Cardiac fibroblast (primary cell): ENCODE measurements at regions not wholly inside any gene's neighbourhood (a gene's known extent, or its start where the extent isn't known, plus 50 kb on each side); places are given as distances from the start of the nearest gene placed in this dataset.

Source experiments
- DNase-seq, 2 donors: peaks; one replicate each; pipeline versions ENCODE4 v3.0.0 to v3.0.0-alpha.2; 2010; ENCODE audit warnings: low read depth in 2 of 2
- H3K4me3 ChIP-seq, 2 donors: replicated peaks in 1 of 2; 1 replicate in 1 of 2; 2 replicates in 1 of 2; pipeline ENCODE4 v1.5.1; 2011; ENCODE audit warnings: low read depth in 2 of 2, low read length in 2 of 2, mild to moderate bottlenecking in 2 of 2, moderate library complexity in 1 of 2
- CTCF ChIP-seq: IDR thresholded peaks from one replicate; pipeline ENCODE4 v1.5.1; 2011; ENCODE audit warnings: low read depth, mild to moderate bottlenecking, low read length, inconsistent platforms

- no peak for DNase-seq
- no peak for TF ChIP-seq CTCF
- H3K4me3 ChIP-seq: no peak overlapping the region
These were observed 74.4 kb downstream of the PRL start for GRCh38 chr6:22222469-22222868.

- TF ChIP-seq CTCF: no peak
- DNase-seq: peak; percentile 13 to 23
- no peak overlapping the region for H3K4me3 ChIP-seq
These were observed 68.8 kb downstream of the PRL start for GRCh38 chr6:22227824-22228610.

GRCh38 chr6:22231050-22231449 is 65.8 kb downstream of the PRL start:
- no peak for DNase-seq
- no peak overlapping the region for H3K4me3 ChIP-seq
- no peak for TF ChIP-seq CTCF

GRCh38 chr6:22231616-22232015 is 65.2 kb downstream of the PRL start:
- H3K4me3 ChIP-seq: no peak overlapping the region
- no peak for DNase-seq
- no peak for TF ChIP-seq CTCF

GRCh38 chr6:22236626-22237414 is 60.0 kb downstream of the PRL start:
- no peak overlapping the region for H3K4me3 ChIP-seq

More at GRCh38 chr6:22236626-22237414, 60.0 kb downstream of the PRL start:
- peak; percentile 53 to 94 for DNase-seq
- TF ChIP-seq CTCF: no peak
